Natural killer cell treated with Interleukin-12 subunit alpha and Interleukin-12 subunit beta and Interleukin-15 and Interleukin-18, amount 100 ng/mL, for 72 hours (primary cell): ENCODE measurements at regions not wholly inside any gene's neighbourhood (a gene's known extent, or its start where the extent isn't known, plus 50 kb on each side); places are given as distances from the start of the nearest gene placed in this dataset.
"Not testable (repeated sequence)": the region's sequence is repeated elsewhere in the genome, so short reads cannot be mapped to it uniquely, and the experiment has no call there.

Source experiments
- ATAC-seq, 2 donors: fragments of 150-1000 bp; cut with Tn5 transposase in 1 of 2; sonication (Bioruptor Pico), chemical (Tn5 transposase) in 1 of 2; 2 replicates each; pipeline ENCODE4 v1.10.0; 2021
- DNase-seq: peaks from one replicate; pipeline ENCODE4 v3.0.0; 2022; ENCODE audit warnings: low spot score
- H3K27ac Mint-ChIP-seq, 2 donors: 1 replicate in 1 of 2; 2 replicates in 1 of 2; pipeline ENCODE4 v1.8.0; 2022; ENCODE audit warnings: mixed read lengths in 2 of 2, mild to moderate bottlenecking in 1 of 2, moderate library complexity in 1 of 2
- H3K27me3 Mint-ChIP-seq, 2 donors: 1 replicate in 1 of 2; 2 replicates in 1 of 2; pipeline ENCODE4 v1.8.0; 2022; ENCODE audit warnings: mixed read lengths in 2 of 2
- H3K36me3 Mint-ChIP-seq: one replicate; pipeline ENCODE4 v1.8.0; 2022; ENCODE audit warnings: mixed read lengths
- H3K4me1 Mint-ChIP-seq, 2 donors: 1 replicate in 1 of 2; 2 replicates in 1 of 2; pipeline ENCODE4 v1.8.0; 2022; ENCODE audit warnings: low read depth in 2 of 2, mixed read lengths in 2 of 2, mild to moderate bottlenecking in 1 of 2
- H3K4me3 Mint-ChIP-seq: one replicate; pipeline ENCODE4 v1.8.0; 2022; ENCODE audit warnings: mixed read lengths
- H3K9me3 Mint-ChIP-seq: 2 replicates; pipeline ENCODE4 v1.8.0; 2022; ENCODE audit warnings: mixed read lengths

DNA sequence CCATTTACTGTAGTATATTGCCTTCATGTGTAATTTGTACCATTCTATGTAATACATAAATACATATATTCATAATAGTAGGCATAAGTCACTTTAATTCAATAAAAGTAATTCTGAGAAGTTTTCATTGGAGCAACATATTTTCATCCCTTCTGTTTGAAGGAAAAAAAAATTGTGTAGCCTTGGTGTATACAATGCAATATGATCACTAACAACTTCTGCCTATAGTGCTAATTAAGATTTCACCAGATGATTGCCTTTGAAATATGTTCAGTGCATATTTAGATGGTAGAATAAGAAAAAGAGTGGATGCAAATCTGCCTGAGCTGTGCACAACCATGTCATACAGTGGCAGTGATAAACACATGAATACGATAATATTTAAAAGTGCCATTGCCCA, 996.8 kb downstream of the EFNA5 start:
- no peak for ATAC-seq
- no peak for DNase-seq
- Mint-ChIP-seq H3K4me1 (no peaks in the 10 kb centered on the region), H3K27ac (no peak overlapping the region), H3K9me3 (no peaks in the 10 kb centered on the region), H3K4me3 (no peak overlapping the region), H3K36me3 (no peaks in the 10 kb centered on the region), H3K27me3 (no peaks in the 10 kb centered on the region)

DNA sequence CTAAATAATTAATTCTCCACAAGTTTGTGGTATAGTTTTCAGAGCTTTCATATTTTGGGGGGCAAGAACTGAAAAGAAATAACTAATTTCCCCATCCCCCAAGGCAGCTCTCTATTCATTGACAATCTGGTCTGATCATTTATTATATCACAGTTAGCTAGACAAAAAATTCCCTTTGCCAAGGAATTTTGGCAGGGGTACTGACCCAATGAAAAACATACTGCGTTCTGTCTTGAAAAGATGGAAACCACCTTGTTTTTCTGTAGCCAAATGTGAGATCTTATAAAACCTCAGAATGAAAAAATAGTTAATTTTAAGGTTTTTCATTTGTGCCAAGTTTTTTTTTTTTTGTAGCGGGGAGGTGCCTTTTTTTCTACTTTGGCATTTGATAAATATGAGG, 1008.9 kb downstream of the EFNA5 start:
- Mint-ChIP-seq H3K36me3 (no peaks in the 10 kb centered on the region), H3K27ac (no peak overlapping the region), H3K4me3 (no peak overlapping the region), H3K9me3 (peaks cover 4% of the 10 kb centered on the region), H3K27me3 (no peaks in the 10 kb centered on the region), H3K4me1 (no peaks in the 10 kb centered on the region)
- DNase-seq (no peak), ATAC-seq (no peak)

DNA sequence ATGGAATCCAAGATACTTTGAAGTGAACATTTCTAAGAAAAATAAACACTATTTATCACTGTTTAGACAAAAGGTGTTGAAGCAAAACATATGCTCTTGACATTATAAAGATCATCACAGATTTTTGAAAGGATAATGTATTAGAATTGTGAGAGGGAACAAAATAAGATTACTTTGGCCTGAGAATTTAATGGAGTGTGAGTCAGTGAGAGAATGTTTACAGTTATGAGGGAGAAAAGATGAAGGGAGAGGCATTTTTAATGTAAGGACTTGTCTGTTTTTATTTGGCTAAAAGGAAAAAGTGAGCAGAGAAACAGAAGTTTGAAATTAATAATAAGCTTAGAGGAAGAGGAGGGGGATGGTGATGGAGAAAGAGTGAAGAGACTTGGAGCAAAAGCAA, 1010.1 kb downstream of the EFNA5 start:
- ATAC-seq (no peak), DNase-seq (no peak)
- H3K9me3 Mint-ChIP-seq = peaks cover 4% of the 10 kb centered on the region
- no peaks in the 10 kb centered on the region for H3K4me1 Mint-ChIP-seq
- no peak overlapping the region for H3K4me3 Mint-ChIP-seq
- H3K36me3 Mint-ChIP-seq = no peaks in the 10 kb centered on the region
- H3K27ac Mint-ChIP-seq = no peak overlapping the region
- H3K27me3 Mint-ChIP-seq = no peaks in the 10 kb centered on the region

DNA sequence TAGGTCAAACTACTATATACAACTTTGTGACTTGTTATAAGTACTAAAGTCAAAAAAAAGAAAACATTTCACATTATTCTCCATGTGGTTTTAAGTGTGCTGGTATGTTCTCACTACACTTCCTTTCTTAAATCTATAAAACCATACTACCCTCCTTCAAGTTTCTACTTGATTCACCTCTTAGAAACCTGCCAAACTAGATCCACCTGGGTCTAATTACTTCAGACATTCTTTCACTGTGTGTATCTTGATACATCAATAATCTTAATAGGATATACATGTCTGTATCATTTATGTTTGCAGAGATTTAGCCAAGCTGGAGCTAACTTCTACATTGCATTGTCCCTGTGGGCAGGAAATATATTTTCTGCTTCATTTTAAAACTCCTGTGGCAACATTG, 1012.6 kb downstream of the EFNA5 start:
- Mint-ChIP-seq H3K27me3 (no peaks in the 10 kb centered on the region), H3K4me1 (no peaks in the 10 kb centered on the region), H3K9me3 (peaks cover 9% of the 10 kb centered on the region), H3K4me3 (no peak overlapping the region), H3K36me3 (no peaks in the 10 kb centered on the region), H3K27ac (no peak overlapping the region)
- no peak for ATAC-seq
- no peak for DNase-seq

DNA sequence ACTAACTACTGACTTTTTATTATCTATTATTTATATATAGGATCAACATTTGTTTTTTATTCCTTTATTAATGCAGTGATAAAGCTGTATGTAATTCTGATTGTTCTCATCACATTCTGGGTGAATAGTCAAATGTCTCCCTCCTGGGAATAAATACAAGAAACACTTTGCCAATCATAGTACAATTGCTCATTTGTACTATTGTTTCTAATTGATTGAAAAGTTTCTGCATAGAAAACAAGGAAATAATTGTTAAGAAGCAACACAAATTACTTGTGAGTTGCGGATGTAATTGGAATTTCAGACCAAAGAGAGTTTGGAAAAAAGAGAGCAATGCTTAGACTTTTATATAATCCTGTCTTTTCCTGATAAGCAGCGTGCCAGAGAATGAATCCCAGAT, 1013.9 kb downstream of the EFNA5 start:
- ATAC-seq (no peak), DNase-seq (no peak)
- H3K9me3 Mint-ChIP-seq = peaks cover 17% of the 10 kb centered on the region
- H3K27me3 Mint-ChIP-seq = no peaks in the 10 kb centered on the region
- no peak overlapping the region for H3K4me3 Mint-ChIP-seq
- no peak overlapping the region for H3K27ac Mint-ChIP-seq
- no peaks in the 10 kb centered on the region for H3K4me1 Mint-ChIP-seq
- H3K36me3 Mint-ChIP-seq = no peaks in the 10 kb centered on the region

DNA sequence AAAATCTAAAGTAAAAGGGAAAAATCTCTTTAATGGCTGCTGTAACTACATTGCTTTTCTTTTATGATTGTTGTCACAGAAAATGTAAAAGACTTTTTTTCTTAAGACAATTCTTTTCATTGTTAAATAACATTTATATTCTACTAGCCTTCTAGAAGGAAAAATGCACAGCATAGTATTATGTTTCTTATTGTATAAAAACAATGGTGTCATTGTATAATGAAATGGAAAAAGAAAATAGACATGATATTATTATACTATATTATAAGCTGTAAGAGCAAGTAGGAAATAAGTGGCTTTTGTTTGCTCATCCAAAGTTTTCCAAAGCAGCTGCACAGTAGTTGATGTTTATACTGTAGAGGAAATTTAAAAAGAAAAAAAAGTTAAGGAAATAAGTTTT, 1021.7 kb downstream of the EFNA5 start:
- Mint-ChIP-seq H3K4me3 (no peak overlapping the region), H3K9me3 (peaks cover 11% of the 10 kb centered on the region), H3K27ac (no peak overlapping the region), H3K27me3 (no peaks in the 10 kb centered on the region), H3K36me3 (no peaks in the 10 kb centered on the region), H3K4me1 (no peaks in the 10 kb centered on the region)
- ATAC-seq = no peak
- no peak for DNase-seq

DNA sequence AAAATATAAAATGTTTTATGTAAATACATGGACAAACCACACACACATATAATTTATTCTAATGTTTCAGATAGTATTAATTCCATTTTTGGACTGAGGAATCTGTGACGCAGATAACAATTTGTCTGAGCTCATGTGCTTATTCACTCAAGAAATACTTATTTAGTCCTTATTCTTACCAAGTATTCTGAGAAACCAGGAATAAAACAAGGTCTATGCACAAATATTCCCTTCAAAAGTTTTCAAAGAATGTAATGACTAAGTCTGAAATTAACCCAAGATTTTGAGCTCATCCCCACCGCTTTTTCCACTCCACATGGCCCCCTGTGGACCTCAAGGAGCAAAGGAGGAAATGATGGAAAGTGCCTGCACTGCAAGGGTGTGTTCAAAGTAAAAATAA, 1022.3 kb downstream of the EFNA5 start:
- H3K27ac Mint-ChIP-seq = no peak overlapping the region
- H3K9me3 Mint-ChIP-seq = peaks cover 8% of the 10 kb centered on the region
- H3K4me3 Mint-ChIP-seq = no peak overlapping the region
- no peak for DNase-seq
- H3K27me3 Mint-ChIP-seq = no peaks in the 10 kb centered on the region
- no peaks in the 10 kb centered on the region for H3K4me1 Mint-ChIP-seq
- H3K36me3 Mint-ChIP-seq = no peaks in the 10 kb centered on the region
- ATAC-seq = no peak

DNA sequence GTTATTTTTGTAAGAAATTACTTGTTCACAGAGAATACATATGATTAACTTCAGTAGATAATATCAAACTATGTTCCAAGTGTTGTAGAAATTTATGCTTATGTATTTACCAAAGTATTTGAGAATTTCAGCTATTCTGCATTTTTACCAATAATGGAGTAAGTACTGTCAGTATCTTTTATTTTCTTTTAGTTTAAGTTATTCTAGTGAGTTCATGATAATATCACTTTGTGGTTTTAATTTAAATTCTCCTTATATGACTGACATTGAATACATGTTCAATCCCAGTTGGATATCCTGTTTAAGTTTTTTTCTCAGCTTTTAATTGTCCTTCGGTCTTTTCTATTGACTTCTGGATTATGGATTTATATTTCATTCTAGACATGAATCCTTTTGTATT, 1024.6 kb downstream of the EFNA5 start:
- Mint-ChIP-seq H3K9me3 (no peaks in the 10 kb centered on the region), H3K36me3 (no peaks in the 10 kb centered on the region), H3K27me3 (no peaks in the 10 kb centered on the region), H3K4me1 (no peaks in the 10 kb centered on the region), H3K4me3 (no peak overlapping the region), H3K27ac (no peak overlapping the region)
- DNase-seq (no peak), ATAC-seq (no peak)

DNA sequence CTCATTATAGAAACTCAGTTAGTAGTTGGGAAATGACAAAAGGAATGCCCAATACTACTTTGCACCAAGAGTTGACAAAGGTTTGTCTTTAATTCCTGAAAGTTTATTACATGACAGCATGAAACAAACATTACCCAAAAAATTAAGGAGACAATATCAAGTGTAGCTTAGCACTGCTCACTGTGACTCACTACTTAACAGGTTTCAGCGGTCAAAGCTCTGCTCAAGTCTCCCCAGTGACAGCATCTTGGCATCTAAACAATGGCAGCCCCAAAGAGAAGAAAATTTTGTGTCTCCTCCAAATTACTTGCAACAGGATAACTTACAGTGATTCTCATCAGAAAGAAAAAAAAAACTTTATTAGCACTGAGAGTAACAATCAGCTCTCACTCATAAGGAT, 1030.2 kb downstream of the EFNA5 start:
- no peak for ATAC-seq
- no peak for DNase-seq
- Mint-ChIP-seq H3K36me3 (no peaks in the 10 kb centered on the region), H3K4me3 (no peak overlapping the region), H3K27ac (no peak overlapping the region), H3K9me3 (peaks cover 3% of the 10 kb centered on the region), H3K4me1 (no peaks in the 10 kb centered on the region), H3K27me3 (no peaks in the 10 kb centered on the region)

DNA sequence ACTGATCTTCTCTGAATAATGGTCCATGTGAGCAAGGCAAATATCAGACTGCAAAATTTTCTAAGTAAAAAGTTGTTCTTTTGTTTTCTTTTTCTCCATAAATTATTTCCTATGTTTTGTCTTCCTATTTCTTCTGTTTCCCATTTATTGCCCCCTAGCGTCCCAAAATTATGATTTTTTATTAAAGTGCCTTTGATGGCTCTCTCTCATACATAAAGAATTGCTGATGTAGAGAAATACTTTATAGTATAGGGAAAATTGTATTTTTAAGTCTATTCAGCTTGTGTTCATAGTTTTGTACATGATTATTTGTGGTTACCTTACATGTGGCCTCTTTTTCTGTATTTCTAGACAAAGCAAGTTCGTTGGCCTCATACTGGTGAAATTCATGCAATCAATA, 1031.2 kb downstream of the EFNA5 start:
- DNase-seq = no peak
- no peak for ATAC-seq
- H3K4me1 Mint-ChIP-seq = no peaks in the 10 kb centered on the region
- no peak overlapping the region for H3K27ac Mint-ChIP-seq
- no peaks in the 10 kb centered on the region for H3K36me3 Mint-ChIP-seq
- H3K9me3 Mint-ChIP-seq = peaks cover 3% of the 10 kb centered on the region
- no peaks in the 10 kb centered on the region for H3K27me3 Mint-ChIP-seq
- H3K4me3 Mint-ChIP-seq = no peak overlapping the region

DNA sequence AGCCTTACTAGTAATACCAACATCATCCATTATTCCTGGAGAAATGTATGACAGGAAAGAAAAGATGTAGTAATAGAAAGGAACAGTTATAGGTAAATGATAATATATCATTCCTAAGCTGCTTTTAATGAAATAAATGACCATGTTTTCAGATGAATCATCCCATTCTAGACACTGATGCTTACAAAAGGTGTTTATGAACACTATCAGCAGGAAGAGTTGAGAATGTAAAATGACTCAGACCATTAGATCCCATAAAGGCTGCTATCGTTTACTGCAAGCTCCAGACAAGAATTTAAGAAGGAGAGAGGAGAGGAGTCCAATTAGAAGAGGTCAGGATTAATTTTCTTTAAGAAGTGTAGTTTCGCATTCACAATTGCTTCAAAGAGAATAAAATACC, 1033.5 kb downstream of the EFNA5 start:
- no peak overlapping the region for H3K4me3 Mint-ChIP-seq
- DNase-seq (no peak), ATAC-seq (no peak)
- H3K9me3 Mint-ChIP-seq = peaks cover 3% of the 10 kb centered on the region
- H3K36me3 Mint-ChIP-seq = no peaks in the 10 kb centered on the region
- no peaks in the 10 kb centered on the region for H3K4me1 Mint-ChIP-seq
- H3K27ac Mint-ChIP-seq = no peak overlapping the region
- H3K27me3 Mint-ChIP-seq = no peaks in the 10 kb centered on the region

DNA sequence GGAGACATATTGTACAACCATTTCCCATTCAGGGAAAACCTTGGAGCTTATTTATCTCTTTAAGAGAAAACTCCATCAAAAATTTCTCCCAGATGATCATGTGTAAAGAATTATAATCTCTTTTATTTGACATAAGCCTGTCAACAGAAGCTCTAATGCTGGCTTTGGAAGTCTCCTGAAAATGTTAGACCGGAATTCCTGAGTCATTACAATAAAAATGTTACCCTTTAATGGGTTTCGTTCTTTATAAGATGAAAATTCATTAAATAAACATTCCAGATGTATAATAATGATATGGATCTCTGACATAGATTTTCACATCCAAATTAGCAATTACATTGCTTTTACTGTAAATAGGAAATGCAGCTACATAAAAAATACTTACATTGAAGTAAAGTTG, 1036.4 kb downstream of the EFNA5 start:
- no peak overlapping the region for H3K27ac Mint-ChIP-seq
- H3K27me3 Mint-ChIP-seq = no peaks in the 10 kb centered on the region
- ATAC-seq (no peak), DNase-seq (no peak)
- no peak overlapping the region for H3K4me3 Mint-ChIP-seq
- no peaks in the 10 kb centered on the region for H3K4me1 Mint-ChIP-seq
- no peaks in the 10 kb centered on the region for H3K36me3 Mint-ChIP-seq
- peaks cover 3% of the 10 kb centered on the region for H3K9me3 Mint-ChIP-seq

DNA sequence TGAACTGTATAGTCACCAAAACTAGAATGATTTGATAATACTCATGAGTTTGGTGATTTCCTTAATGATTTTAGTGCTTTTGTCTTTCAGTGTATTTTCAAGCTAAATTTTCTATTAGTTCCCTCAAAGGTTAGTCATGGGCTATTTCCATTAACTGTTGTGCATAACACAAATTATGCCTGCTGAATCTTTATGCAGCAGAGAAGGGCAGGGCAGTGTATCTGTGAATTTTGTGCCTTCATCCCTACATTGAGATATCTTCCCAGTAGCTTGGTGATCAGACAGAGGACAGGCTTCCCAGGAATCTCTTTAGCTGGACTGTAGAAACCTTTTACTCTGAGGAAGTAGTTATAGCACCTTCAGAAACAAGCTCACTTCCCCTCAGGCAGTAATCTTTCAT, 1036.9 kb downstream of the EFNA5 start:
- Mint-ChIP-seq H3K36me3 (no peaks in the 10 kb centered on the region), H3K4me3 (no peak overlapping the region), H3K4me1 (no peaks in the 10 kb centered on the region), H3K9me3 (peaks cover 4% of the 10 kb centered on the region), H3K27ac (no peak overlapping the region), H3K27me3 (no peaks in the 10 kb centered on the region)
- ATAC-seq (no peak), DNase-seq (no peak)

DNA sequence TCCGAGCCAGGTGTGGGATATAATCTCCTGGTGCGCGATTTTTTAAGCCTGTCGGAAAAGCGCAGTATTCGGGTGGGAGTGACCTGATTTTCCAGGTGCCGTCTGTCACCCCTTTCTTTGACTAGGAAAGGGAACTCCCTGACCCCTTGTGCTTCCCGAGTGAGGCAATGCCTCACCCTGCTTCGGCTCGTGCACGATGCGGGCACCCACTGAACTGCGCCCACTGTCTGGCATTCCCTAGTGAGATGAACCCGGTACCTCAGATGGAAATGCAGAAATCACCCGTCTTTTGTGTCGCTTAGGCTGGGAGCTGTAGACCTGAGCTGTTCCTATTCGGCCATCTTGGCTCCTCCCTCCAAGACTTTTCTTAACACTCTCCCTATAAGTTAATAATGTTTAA, 1042.3 kb downstream of the EFNA5 start:
- H3K9me3 Mint-ChIP-seq = peaks cover 13% of the 10 kb centered on the region
- H3K4me3 Mint-ChIP-seq, DNase-seq, ATAC-seq, H3K27me3 Mint-ChIP-seq, H3K27ac Mint-ChIP-seq, H3K4me1 Mint-ChIP-seq, H3K36me3 Mint-ChIP-seq: not testable (repeated sequence)

DNA sequence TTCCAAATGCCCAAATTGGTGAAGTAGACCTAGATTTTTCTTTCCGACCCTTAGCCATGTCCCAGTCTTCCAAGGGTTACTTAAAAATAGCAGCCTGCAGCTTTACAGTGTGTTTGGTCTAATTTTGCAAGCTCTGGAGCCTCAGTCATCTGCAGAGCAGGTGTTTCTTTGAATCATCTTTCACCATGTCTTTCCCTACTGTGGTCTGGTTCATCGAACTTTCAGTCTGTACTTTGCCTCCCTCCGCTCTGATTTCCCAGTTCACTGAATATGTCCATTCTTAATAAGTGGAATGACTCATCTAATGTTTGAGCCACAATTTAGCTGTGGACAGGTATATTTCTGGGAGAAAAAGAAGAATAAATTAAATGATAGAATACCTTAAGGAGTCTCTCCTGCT, 1060.7 kb downstream of the EFNA5 start:
- ATAC-seq = no peak
- Mint-ChIP-seq H3K4me3 (no peak overlapping the region), H3K9me3 (peaks cover 8% of the 10 kb centered on the region), H3K27ac (no peak overlapping the region), H3K36me3 (no peaks in the 10 kb centered on the region), H3K27me3 (no peaks in the 10 kb centered on the region), H3K4me1 (no peaks in the 10 kb centered on the region)
- DNase-seq = no peak

DNA sequence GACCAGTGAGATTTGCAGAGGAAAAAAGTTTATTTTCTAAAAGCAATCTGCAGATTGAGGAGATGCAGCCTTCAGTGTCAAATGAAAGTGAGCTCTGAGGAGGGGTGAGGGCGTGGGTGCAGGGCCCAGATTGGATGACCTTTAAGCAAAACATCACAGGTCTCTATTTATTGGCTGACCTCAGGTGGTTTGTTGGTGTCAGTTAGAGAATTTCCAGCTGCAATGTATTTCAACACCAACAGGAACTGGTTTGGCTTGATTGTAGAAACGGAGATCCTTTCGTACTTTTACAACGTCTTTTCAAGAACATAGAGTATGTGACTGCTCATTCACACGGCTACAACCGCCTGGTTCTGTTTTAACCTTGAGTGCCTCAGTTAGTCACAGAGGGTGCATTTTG, 1069.1 kb downstream of the EFNA5 start:
- H3K4me3 Mint-ChIP-seq = no peak overlapping the region
- no peaks in the 10 kb centered on the region for H3K4me1 Mint-ChIP-seq
- ATAC-seq (no peak), DNase-seq (no peak)
- H3K36me3 Mint-ChIP-seq = no peaks in the 10 kb centered on the region
- no peak overlapping the region for H3K27ac Mint-ChIP-seq
- H3K27me3 Mint-ChIP-seq = no peaks in the 10 kb centered on the region
- no peaks in the 10 kb centered on the region for H3K9me3 Mint-ChIP-seq
